Caco-2 (cell line): ENCODE measurements at regions not wholly inside any gene's neighbourhood (a gene's known extent, or its start where the extent isn't known, plus 50 kb on each side); places are given as distances from the start of the nearest gene placed in this dataset.

Experiments used
- BruUV-seq: library from RNA; stranded (reverse); fragments of 400-500 nt; replicated peaks from 2 replicates; lab custom pipeline; 2021; lab: Mats Ljungman, UMichigan
- CTCF ChIA-PET: fragments of 300-600 bp; sonication (Branson Sonifier 250); formaldehyde crosslinking; loops from one replicate; lab custom pipeline; 2022; ENCODE audit warnings: antibody characterized with exemption; lab: Charles Lee
- POLR2A ChIA-PET: fragments of 300-600 bp; sonication (Branson Sonifier 250); formaldehyde crosslinking; loops from one replicate; lab custom pipeline; 2022; ENCODE audit warnings: antibody characterized with exemption; lab: Charles Lee
- DNase-seq, 2 experiments: peaks; one replicate each; pipeline versions ENCODE4 v3.0.0 to v3.0.0-alpha.2; 2020 to 2022
- H3K27me3 ChIP-seq: replicated peaks from 2 replicates; pipeline ENCODE4 v1.6.0; 2011; ENCODE audit warnings: low read length; ENCODE audit not compliant: control insufficient read depth, insufficient read depth
- H3K36me3 ChIP-seq: 2 replicates; pipeline ENCODE4 v1.5.1; 2011; ENCODE audit warnings: low read length; ENCODE audit not compliant: control insufficient read depth, insufficient read depth
- H3K4me1 ChIP-seq: fragments of 250-450 bp; sonication (Bioruptor Pico); 2 replicates; pipeline ENCODE4 v1.5.1; 2020; ENCODE audit warnings: mild to moderate bottlenecking
- H3K4me3 ChIP-seq: 2 replicates; pipeline ENCODE4 v1.5.1; 2011; ENCODE audit warnings: low read depth, mild to moderate bottlenecking, control low read depth, low read length
- H3K9me3 ChIP-seq: fragments of 250-450 bp; sonication (Bioruptor Pico); 2 replicates; pipeline ENCODE4 v1.5.1; 2020; ENCODE audit warnings: mild to moderate bottlenecking, moderate library complexity
- H3K27ac Mint-ChIP-seq: one replicate; pipeline ENCODE4 v1.8.0; 2022; ENCODE audit warnings: mixed read lengths; ENCODE audit not compliant: unreplicated experiment
- H3K27me3 Mint-ChIP-seq: one replicate; pipeline ENCODE4 v1.8.0; 2022; ENCODE audit warnings: mixed read lengths; ENCODE audit not compliant: insufficient read depth, unreplicated experiment
- H3K36me3 Mint-ChIP-seq: one replicate; pipeline ENCODE4 v1.8.0; 2022; ENCODE audit warnings: mild to moderate bottlenecking, mixed read lengths; ENCODE audit not compliant: insufficient read depth, unreplicated experiment
- H3K4me1 Mint-ChIP-seq: one replicate; pipeline ENCODE4 v1.8.0; 2022; ENCODE audit warnings: low read depth, mixed read lengths; ENCODE audit not compliant: unreplicated experiment
- H3K4me3 Mint-ChIP-seq: one replicate; pipeline ENCODE4 v1.8.0; 2022; ENCODE audit warnings: mild to moderate bottlenecking, moderate library complexity, mixed read lengths; ENCODE audit not compliant: unreplicated experiment
- H3K9me3 Mint-ChIP-seq: one replicate; pipeline ENCODE4 v1.8.0; 2022; ENCODE audit warnings: mixed read lengths; ENCODE audit not compliant: unreplicated experiment
- CTCF ChIP-seq, 2 experiments: fragments of 200-600 bp in 1 of 2; IDR thresholded peaks; 1 replicate in 1 of 2; 2 replicates in 1 of 2; pipeline versions ENCODE4 v1.5.1 to v1.8.0; 2011 to 2022; ENCODE audit warnings: antibody characterized with exemption in 1 of 2, control low read depth in 1 of 2, inconsistent platforms in 1 of 2, low read depth in 1 of 2, low read length in 1 of 2, mild to moderate bottlenecking in 1 of 2, moderate library complexity in 1 of 2; ENCODE audit not compliant: insufficient read depth in 1 of 2, severe bottlenecking in 1 of 2, unreplicated experiment in 1 of 2
- intact Hi-C: fragments of 100-400 bp; cut with micrococcal nuclease; formaldehyde crosslinking; loops from one replicate; pipeline ENCODE4 v1.10.0; 2022; ENCODE audit not compliant: unreplicated experiment

GRCh38 chr6:67287566-67287965 is 1347.5 kb upstream of the ADGRB3 start:
- intact Hi-C loops, result no loop called here
- Histone ChIP-seq H3K4me1 (no peaks in the 10 kb centered on the region), H3K4me3 (no peak overlapping the region), H3K27me3 (no peaks in the 10 kb centered on the region), H3K36me3 (no peaks in the 10 kb centered on the region), H3K9me3 (no peaks in the 10 kb centered on the region)
- no peak overlapping the region for H3K4me3 Mint-ChIP-seq
- H3K4me1 Mint-ChIP-seq, result no peaks in the 10 kb centered on the region
- no TSS peak for BruUV-seq
- H3K36me3 Mint-ChIP-seq, result no peaks in the 10 kb centered on the region
- H3K27me3 Mint-ChIP-seq, result no peaks in the 10 kb centered on the region
- no peak for TF ChIP-seq CTCF (IDR thresholded peaks at IDR 0.05; ENCODE audit: insufficient read depth in 1 of 2, low read depth in 1 of 2, low read length in 1 of 2, severe bottlenecking in 1 of 2, unreplicated experiment in 1 of 2)
- no peak for DNase-seq
- ChIA-PET POLR2A (no interaction called here), CTCF (no interaction called here)
- no peaks in the 10 kb centered on the region for H3K9me3 Mint-ChIP-seq
- no peak overlapping the region for H3K27ac Mint-ChIP-seq

- CTCF ChIA-PET, result no interaction called here
- POLR2A ChIA-PET, result no interaction called here
Measured at GRCh38 chr6:67285770-67286495, 1349.1 kb upstream of the ADGRB3 start.

GRCh38 chr6:67277312-67277711 is 1357.8 kb upstream of the ADGRB3 start:
- ChIA-PET CTCF (no interaction called here), POLR2A (no interaction called here)
- Histone ChIP-seq H3K27me3 (no peaks in the 10 kb centered on the region), H3K4me1 (no peaks in the 10 kb centered on the region), H3K36me3 (no peaks in the 10 kb centered on the region), H3K9me3 (no peaks in the 10 kb centered on the region), H3K4me3 (no peak overlapping the region)
- no peak for TF ChIP-seq CTCF (IDR thresholded peaks at IDR 0.05; ENCODE audit: insufficient read depth in 1 of 2, low read depth in 1 of 2, low read length in 1 of 2, severe bottlenecking in 1 of 2, unreplicated experiment in 1 of 2)
- no peak for DNase-seq
- H3K9me3 Mint-ChIP-seq, result no peaks in the 10 kb centered on the region
- no peak overlapping the region for H3K4me3 Mint-ChIP-seq
- H3K4me1 Mint-ChIP-seq, result no peaks in the 10 kb centered on the region
- intact Hi-C loops, result no loop called here
- no peaks in the 10 kb centered on the region for H3K27me3 Mint-ChIP-seq
- H3K36me3 Mint-ChIP-seq, result no peaks in the 10 kb centered on the region
- H3K27ac Mint-ChIP-seq, result no peak overlapping the region
- BruUV-seq, result no TSS peak

More at GRCh38 chr6:67285770-67286495, 1349.1 kb upstream of the ADGRB3 start:
- Mint-ChIP-seq H3K9me3 (no peaks in the 10 kb centered on the region), H3K4me3 (no peak overlapping the region), H3K36me3 (no peaks in the 10 kb centered on the region), H3K4me1 (no peaks in the 10 kb centered on the region), H3K27me3 (no peaks in the 10 kb centered on the region), H3K27ac (no peak overlapping the region)
- H3K36me3 ChIP-seq, result no peaks in the 10 kb centered on the region
- no peak overlapping the region for H3K4me3 ChIP-seq
- no peak for TF ChIP-seq CTCF (IDR thresholded peaks at IDR 0.05; ENCODE audit: insufficient read depth in 1 of 2, low read depth in 1 of 2, low read length in 1 of 2, severe bottlenecking in 1 of 2, unreplicated experiment in 1 of 2)
- H3K4me1 ChIP-seq, result no peaks in the 10 kb centered on the region
- no peak for DNase-seq
- BruUV-seq, result no TSS peak
- intact Hi-C loops, result no loop called here
- no peaks in the 10 kb centered on the region for H3K9me3 ChIP-seq
- H3K27me3 ChIP-seq, result no peaks in the 10 kb centered on the region
